ENCODE measurements at regions not wholly inside any gene's neighbourhood (a gene's known extent, or its start where the extent isn't known, plus 50 kb on each side); places are given as distances from the start of the nearest gene placed in this dataset.

DNA sequence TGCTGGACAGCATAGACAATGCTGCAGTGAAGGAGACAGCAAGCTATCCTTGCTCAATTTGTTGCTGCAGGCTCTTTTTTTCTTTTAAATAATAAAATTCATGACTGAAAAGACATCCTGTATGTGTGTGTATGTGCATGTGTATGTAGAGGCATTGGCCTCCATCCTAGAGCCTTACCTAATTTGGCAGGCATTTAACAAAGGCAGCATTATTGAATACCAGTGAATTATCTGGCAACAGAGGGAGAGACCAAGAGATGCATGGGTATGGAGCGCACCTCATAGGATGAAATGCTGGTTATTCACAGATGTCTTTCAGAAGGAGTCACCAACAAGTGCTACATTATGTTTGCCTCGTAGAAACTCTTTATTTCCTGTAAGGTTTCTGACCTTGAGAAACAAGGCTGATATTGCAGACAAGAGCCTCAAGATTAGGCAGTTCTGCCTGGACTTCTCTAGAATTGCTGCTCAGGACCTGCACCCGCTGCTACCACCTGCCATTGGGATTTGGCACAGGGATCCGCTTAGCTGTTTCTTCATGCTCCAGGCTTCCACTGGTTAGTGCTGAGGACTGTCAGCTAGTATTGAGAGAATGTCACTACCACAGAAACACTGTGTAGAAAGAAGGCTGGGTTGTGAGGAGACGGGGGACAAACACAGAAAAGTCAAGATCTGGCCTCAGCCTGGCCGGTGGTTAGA lies 247.7 kb upstream of the RFX3 start:
- H3K4me3 ChIP-seq (ENCODE audit: low read depth, low read length), result no peak overlapping the region
- in situ Hi-C loops (cut with HindIII; ENCODE audit: low sequenced_read_pairs), result no loop called here

DNA sequence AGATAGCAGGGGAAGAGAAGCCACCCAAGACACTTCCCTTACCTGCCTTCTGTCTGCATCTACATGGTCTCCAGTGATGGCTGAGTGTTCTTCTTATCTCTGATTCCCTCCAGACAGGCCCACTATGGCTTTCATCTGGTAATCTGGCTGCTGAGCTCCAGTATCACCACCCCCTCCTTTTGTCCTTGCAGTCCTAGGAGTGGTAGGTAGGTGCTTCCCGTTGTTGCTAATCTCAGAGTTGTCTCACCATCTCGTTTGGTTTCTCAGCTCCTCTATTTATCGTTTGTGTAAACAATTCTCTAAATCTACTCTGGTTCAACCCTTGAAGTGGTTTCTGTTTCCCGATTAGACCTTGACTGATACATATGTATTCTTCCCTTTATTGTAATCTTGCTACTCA lies 243.8 kb upstream of the RFX3 start:
- TF ChIP-seq, protein P1, sequence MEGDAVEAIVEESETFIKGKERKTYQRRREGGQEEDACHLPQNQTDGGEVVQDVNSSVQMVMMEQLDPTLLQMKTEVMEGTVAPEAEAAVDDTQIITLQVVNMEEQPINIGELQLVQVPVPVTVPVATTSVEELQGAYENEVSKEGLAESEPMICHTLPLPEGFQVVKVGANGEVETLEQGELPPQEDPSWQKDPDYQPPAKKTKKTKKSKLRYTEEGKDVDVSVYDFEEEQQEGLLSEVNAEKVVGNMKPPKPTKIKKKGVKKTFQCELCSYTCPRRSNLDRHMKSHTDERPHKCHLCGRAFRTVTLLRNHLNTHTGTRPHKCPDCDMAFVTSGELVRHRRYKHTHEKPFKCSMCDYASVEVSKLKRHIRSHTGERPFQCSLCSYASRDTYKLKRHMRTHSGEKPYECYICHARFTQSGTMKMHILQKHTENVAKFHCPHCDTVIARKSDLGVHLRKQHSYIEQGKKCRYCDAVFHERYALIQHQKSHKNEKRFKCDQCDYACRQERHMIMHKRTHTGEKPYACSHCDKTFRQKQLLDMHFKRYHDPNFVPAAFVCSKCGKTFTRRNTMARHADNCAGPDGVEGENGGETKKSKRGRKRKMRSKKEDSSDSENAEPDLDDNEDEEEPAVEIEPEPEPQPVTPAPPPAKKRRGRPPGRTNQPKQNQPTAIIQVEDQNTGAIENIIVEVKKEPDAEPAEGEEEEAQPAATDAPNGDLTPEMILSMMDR (IDR thresholded peaks at IDR 0.05; ENCODE audit: low read depth, low read length), result no peak

More for the DNA sequence above, 247.7 kb upstream of the RFX3 start:
- no peak for DNase-seq (ENCODE audit: low read depth, low spot score)
- TF ChIP-seq, protein P1 (IDR thresholded peaks at IDR 0.05; ENCODE audit: low read depth, low read length), result no peak

DNA sequence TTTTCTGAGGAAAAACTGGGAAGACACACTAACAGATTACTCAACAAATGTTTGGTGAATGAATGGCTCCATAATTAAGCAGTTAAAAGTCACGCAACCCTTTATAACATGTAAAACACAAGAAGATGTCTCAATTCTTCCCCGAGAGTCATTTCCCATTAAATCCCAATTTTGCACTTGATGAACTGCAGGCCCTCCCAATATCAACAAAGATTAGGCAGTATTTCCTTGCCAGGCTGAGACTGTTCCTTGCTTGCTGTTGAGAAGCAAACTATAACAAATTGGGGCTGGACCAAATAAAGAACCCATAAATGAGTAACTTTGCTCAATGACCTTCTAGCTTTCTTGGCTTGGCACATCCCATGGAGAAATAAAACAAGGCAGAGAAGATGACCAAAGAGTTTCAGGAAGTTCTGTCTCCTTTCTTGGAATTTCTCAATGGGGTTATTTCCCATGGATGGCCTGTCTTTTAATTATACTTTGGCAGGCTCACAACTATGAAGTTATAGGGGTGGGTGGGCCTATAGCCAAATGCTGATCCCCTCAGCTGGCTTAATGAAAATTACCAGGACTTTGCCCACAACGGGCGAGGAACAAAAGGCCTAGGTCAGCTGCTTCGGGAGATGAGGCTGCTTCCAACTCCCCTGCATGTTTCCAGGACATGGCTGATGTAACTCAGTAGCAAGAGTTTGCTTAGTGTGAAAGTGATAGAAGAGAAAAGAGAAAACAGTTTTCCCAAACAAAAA lies 243.1 kb upstream of the RFX3 start:
- in situ Hi-C loops (cut with HindIII; ENCODE audit: low sequenced_read_pairs), result no loop called here
- DNase-seq (ENCODE audit: low read depth, low spot score), result peak; percentile 37
- H3K4me3 ChIP-seq (ENCODE audit: low read depth, low read length), result no peak overlapping the region
- TF ChIP-seq, protein P1 (IDR thresholded peaks at IDR 0.05; ENCODE audit: low read depth, low read length), result no peak

More for the DNA sequence above, 243.8 kb upstream of the RFX3 start:
- no peak overlapping the region for H3K4me3 ChIP-seq (ENCODE audit: low read depth, low read length)
- DNase-seq (ENCODE audit: low read depth, low spot score), result no peak
- in situ Hi-C loops (cut with HindIII; ENCODE audit: low sequenced_read_pairs), result no loop called here

DNA sequence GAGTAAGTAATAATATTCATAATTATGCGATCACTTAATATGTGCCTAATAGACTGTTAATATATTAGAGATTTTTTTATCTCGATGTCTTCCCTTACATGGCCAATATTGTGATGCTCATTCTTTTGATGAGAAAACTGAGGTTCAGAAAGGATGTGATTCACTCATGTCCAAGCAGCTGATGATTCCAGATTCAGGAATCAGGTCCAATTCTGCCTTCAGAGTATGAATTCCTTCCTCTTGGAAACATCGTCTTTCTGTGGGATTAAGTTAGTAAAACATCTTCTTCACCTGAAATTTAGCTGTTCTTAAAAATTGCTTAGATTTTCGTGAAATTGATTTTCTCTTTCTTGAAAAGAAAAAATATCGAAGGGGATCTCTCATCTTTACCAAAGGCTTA lies 242.5 kb upstream of the RFX3 start:
- H3K4me3 ChIP-seq (ENCODE audit: low read depth, low read length), result no peak overlapping the region
- DNase-seq (ENCODE audit: low read depth, low spot score), result no peak
- TF ChIP-seq, protein P1 (IDR thresholded peaks at IDR 0.05; ENCODE audit: low read depth, low read length), result no peak
- in situ Hi-C loops (cut with HindIII; ENCODE audit: low sequenced_read_pairs), result no loop called here

DNA sequence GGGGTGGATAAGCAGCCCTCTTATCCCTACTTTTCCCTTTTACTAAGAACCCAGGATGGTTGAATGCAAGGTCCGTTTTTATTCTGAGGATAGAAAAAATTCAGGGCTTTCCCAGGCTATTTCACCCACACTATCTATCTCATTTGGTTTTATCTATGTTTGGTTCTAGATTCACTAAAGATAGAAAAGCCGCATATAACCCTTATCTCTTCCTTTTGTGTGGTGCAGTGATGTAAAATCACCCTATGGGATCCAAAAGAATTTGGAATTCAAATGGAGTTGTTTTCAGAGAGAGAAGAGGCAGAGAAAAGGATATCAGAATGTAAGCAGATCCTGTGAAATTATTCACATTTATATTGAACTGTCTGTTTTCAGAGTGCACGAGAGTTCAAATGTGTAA lies 236.3 kb upstream of the RFX3 start:
- no peak for DNase-seq (ENCODE audit: low read depth, low spot score)
- TF ChIP-seq, protein P1 (IDR thresholded peaks at IDR 0.05; ENCODE audit: low read depth, low read length), result no peak
- in situ Hi-C loops (cut with HindIII; ENCODE audit: low sequenced_read_pairs), result no loop called here
- no peak overlapping the region for H3K4me3 ChIP-seq (ENCODE audit: low read depth, low read length)

DNA sequence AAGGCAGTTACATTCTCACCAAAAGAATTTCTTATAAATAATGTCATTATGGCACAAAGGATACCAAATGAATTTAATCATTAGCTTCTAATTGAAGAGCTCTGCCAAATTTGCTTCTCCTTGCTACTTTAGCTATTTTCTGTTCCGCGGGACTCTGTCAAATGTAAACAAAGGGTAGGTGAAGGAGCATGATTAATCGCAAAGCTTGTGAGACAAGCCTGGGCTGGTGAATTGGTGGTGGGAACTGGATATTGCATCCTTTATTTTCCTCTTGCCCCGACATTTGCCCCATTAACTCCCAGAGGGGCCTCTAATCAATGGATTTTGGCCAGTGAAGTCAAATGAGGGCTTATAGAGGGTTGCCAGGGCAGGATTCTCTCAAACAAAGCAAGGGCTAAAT lies 234.2 kb upstream of the RFX3 start:
- in situ Hi-C loops (cut with HindIII; ENCODE audit: low sequenced_read_pairs), result no loop called here
- no peak for DNase-seq (ENCODE audit: low read depth, low spot score)
- H3K4me3 ChIP-seq (ENCODE audit: low read depth, low read length), result no peak overlapping the region
- TF ChIP-seq, protein P1 (IDR thresholded peaks at IDR 0.05; ENCODE audit: low read depth, low read length), result no peak

Measured in astrocyte of the spinal cord (primary cell).